COLO668 (cell line): ENCODE measurements at regions not wholly inside any gene's neighbourhood (a gene's known extent, or its start where the extent isn't known, plus 50 kb on each side); places are given as distances from the start of the nearest gene placed in this dataset.
A peak's percentile ranks its signal among the peaks of the same experiment; 100 is the strongest.
"Not testable (repeated sequence)": the region's sequence is repeated elsewhere in the genome, so short reads cannot be mapped to it uniquely, and the experiment has no call there.

Experiments
- DNase-seq: peaks from one replicate; lab custom pipeline; 2025; ENCODE audit not compliant: unreplicated experiment; lab: John Stamatoyannopoulos, UW

DNA sequence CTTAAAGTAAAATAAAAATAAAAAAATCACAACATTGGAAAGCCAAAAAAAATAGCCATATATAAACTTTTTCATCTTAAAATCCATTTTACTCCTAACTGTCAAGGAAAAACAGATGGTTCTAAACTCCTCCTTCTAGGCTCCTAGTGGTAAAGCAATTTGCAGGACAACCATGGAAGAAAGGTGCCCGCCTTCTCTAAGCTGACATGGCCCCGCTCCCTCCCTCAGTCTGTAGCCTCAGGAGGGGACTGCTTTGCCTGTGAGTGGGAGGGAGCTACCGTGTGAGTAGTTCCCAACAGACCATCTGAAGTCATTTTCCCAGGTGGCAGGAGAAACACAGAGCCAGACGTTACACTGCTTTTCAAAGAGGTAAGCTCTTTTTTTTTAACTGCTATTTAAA, 336.2 kb upstream of the FAT1 start:
- no peak for DNase-seq

DNA sequence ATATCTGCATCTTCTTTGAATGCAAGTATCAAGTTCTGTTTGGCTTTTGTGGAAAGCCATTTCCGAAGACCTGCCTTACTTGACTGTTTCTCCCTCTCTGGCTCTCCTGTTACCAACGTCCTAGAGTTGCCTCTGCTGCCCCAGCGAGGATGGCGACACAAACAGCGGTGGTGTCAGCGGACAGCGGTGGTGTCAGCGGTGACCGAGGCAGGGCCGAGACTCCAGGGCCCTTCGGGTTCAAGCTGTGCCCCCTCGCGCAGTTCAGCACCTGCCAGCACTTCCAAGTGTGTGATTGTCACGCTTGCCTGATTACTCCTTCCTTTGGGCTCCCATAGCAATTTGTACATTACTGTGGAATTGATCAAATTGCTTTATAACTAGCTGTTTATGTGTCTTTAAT, 336.9 kb upstream of the FAT1 start:
- DNase-seq: no peak

DNA sequence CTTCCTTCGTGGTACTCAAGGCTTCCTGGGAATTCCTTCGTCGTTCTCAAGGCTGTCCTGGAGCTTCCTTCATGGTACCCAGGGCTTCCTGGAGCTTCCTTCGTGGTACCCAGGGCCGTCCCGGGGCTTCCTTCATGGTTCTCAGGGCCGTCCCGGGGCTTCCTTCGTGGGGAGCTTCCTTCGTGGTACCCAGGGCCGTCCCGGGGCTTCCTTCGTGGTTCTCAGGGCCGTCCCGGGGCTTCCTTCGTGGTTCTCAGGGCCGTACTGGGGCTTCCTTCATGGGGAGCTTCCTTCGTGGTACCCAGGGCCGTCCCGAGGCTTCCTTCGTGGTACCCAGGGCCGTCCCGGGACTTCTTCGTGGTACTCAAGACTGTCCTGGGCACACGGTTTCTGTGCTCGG, 339.6 kb upstream of the FAT1 start:
- no peak for DNase-seq

DNA sequence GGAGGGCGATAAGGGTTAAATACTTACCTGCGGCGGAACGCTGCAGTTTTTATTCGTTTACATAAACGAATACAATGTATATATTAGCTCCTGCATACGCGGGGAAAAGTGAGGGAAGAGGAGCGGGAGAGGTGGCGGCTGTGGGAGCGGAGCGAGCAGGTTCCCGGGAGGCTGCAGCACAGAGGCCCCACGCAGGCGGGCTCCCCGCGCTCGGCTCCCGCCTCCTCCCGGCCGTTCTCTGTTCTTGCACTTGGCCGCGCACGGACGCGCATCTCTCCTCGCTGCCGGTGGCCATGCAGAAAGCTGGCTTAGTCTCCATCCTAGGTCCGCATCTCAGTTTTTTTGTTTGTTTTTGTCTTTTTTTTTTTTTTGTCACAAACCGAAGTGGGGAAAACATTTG, 340.4 kb upstream of the FAT1 start:
- no peak for DNase-seq

DNA sequence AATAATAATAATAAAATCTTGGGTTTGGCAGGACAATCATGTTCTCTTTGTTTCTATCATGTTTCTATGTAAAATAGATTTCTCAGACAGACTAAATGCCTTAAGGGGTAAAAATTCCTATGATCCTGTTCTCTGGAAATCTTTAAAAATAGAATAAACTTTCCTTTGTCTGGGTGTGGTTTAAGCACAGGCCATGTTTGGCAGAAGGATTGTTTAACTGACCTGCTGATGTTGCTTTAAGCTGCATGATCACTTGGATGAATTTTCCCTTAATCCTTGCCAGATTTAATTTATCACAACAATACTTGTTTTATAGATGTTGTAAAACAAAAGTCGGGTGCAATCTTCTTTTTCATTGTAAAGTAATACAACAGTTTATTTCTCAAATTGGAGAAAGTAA, 341.7 kb upstream of the FAT1 start:
- no peak for DNase-seq

DNA sequence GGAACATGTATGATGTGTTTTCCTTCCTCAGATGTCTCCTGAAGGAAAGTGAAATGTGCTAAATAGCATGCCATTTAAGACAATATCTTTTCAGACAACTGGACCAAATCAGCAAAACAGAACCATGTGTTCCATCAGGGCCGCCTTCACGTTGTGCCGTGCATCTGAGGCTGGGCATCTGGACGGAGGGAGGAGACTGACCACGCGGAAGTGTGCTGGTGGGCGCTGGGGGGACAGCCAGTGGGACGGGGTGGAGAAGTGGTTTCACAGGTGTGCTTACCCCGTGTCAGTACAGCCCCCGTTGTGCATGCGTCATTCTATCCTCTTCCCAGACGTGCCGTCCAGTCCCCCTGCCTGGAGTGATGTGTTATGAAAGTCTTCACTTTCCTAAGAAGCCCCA, 342.1 kb upstream of the FAT1 start:
- no peak for DNase-seq

DNA sequence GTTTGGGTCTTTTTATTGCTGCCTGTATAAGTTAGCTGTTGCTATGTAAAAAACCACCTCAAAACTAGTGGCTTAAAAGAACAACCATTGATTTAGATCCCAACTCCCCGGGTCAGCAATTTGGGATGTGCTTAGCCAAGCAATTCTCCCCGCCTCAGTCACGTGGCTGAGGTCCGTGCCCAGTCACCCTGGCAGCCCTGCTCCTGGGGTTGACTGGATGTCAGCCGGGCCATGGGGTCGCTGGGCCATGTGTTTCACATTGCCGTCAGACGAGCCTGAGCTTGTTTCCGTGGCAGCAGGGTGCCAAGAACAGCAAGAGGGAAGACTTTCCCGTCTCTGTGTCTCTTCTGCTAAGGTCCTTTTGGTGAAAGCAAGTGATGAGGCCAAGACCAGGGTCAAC, 345.7 kb upstream of the FAT1 start:
- DNase-seq: no peak

DNA sequence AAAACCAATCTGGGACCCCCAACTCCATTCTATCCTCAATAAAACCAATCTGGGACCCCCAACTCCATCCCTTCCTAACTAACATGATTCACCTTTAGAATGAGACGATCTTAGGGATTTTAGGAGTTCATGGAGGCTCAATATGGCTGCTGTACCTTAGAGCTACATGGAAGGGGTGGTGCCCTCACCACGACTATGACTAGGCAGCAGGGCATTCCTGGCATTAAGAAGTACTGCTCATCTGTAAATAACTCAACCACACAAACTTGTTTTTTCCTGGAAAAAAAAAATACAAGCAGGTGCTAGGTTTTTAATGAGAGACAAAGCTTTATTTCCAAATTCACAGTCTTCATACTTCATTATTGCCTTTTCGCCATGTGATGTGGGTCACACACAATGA, 346.5 kb upstream of the FAT1 start:
- no peak for DNase-seq

DNA sequence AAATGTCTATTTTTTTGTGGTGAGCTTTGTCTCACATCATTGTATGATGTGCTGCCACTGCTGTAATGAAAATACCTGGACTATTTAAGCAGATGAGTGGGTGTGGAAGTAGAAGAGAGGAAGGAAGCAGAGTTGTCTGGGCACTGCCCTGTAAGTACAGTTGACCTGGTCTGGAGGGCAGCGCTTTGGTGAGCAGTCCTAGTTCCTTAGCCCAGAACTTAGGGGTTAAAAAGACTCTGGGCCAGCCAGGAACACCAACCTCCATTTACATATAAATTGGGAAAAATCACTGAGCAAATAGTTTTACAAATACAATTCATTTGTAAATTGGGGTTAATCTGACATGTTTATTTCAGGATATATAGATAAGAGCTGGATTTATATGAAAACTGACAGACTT, 347.1 kb upstream of the FAT1 start:
- no peak for DNase-seq

DNA sequence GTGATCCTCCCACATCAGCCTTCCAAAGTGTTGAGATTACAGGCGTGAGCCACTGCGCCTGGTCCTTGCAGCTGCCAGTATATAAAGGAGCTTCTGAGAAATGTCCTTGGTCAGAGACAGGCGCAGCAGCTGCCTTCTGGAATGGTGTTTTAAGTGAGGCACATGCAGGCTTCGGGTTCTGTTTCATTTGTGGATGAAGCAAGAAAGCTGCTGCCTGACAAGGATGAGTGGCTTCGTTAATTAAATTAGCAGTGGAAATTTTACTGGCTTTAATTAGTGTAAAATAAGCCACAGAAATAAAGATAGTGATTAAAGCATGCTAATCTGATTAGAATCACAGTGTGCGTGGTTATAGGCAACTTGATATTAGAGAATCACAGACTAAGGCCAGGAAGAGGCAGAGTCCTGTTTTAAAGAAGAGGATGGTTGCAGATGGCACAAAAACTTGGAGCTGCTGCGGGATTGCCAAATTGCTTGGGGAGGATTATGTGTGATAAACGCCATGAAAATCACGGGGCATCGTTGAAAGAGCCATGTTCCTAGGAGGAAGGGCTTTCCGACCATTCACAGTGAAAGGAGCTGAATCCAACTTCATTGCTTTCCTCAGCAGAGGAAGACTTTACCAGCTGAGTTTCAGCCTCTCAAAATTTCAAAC, 348.4 kb upstream of the FAT1 start:
- DNase-seq: no peak

DNA sequence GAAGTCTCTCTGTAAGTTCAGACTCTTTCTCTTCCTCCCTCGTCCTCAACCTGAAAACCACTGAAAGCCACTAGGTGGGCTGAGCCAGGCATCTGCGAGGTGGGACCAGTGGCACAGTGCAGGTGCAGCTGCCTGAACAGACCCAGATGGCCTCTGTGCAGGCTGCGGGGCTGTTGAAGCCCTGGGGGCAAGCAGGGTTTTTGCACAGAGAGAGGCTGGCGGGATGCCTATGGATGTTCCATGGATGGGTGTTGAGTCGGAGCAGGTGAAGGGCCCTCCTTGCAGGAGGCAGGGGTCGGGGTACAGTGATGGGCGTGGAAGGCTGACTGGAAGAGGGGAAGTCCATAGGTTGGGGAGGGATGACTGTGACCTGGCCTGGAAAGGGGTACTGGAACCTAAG, 350.2 kb upstream of the FAT1 start:
- no peak for DNase-seq

DNA sequence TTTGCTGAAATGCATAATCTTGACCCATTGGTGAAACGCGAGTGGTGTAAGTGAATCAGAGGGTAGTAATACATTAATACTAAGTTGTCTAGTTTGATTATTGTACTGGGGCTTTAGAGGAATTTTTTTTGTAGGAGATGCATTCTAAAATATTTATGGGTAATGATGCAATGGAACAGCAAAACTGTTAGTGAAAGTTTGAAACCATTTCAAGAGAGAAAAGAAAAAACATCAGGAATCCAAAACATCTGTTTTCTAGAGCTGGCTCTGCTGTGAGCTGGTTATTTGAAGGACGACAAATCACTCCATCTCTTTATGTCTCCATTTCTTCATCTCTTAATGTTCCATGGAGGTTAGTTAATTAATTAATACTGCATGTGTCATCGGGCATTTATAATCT, 351.9 kb upstream of the FAT1 start:
- no peak for DNase-seq

DNA sequence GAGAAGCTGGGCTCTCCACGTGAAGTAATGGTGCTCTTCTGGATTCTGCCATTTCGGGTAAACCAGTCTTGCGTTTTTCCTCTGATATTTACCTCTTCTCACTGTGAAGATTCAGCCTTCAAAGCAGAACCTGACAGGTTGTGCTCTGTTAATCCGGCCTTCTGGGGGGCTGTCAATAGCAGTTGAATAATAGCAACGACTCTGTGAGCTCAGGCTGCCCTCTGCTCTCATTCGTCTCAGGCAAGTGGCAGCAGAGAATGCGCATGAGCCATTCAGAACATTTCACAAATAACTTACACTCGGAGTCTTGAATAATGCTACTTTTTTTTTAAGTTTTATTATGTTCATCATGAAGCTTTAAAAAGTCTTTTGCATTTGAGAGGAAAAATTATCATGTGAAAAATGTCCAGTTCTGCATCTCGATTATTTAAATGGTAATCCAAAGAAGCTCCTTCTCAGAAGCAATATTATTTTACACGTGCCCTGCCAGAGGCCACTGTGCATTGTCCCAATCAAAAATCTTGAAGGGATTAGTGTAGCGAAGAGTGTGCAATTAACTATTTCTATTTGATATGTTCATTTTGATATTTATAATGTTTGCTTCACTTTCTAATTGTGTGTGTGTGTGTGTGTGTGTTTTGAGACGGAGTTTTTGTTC, 354.2 kb upstream of the FAT1 start:
- DNase-seq: no peak

DNA sequence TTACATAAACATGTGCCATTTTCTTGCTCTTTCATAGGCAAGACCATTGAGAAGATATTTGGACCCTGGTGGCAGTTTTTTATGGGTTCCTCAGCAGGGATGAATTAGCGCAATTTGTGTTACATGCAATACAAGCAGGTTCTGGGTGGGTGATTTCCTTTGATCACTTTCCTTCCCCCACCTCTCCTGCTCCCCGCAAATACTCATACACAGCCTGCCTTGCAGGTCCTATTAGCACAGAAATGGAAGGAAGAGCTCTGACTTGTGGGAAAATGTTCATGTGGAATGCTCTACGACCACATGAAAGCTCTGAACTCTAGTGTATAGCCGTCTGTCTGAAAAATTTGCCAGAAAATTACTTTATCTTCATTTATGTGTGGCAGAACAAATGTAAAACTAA, 361.0 kb upstream of the FAT1 start:
- no peak for DNase-seq

DNA sequence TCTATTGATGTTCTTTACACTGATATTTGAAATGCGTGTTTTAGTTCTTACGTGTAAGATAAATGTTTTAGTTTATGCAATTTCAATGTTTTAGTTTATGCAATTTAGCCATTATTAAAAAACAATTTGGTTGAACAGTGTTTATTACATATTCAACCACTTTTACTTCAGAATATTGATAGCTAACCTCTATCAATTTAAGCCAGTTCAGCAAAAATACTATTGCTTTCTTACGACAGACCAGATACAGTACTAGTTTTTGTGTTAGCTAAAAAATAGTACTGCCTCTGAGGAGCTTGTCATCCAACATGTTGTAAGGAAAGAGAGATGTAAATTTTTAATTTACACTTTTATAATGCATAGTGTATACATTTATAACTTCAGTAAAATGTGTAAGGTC, 361.7 kb upstream of the FAT1 start:
- no peak for DNase-seq

DNA sequence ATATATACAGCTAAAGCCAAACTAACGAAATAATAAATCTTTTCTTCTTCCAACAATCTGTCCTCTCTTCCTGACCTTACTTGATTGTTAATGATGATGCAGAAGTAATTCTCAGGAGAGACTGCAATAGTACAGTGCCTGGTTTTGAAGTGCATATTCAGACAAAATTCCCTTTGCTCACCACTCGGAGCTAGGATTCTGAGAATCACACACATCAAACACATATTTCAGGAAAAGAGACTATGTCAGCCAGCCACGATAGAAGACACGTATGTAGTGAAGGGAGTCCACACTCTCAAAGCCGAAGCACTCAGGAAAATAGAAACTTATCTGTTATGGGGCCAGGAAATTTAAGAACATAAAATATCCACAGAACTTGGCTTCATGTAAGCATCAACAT, 362.5 kb upstream of the FAT1 start:
- no peak for DNase-seq

DNA sequence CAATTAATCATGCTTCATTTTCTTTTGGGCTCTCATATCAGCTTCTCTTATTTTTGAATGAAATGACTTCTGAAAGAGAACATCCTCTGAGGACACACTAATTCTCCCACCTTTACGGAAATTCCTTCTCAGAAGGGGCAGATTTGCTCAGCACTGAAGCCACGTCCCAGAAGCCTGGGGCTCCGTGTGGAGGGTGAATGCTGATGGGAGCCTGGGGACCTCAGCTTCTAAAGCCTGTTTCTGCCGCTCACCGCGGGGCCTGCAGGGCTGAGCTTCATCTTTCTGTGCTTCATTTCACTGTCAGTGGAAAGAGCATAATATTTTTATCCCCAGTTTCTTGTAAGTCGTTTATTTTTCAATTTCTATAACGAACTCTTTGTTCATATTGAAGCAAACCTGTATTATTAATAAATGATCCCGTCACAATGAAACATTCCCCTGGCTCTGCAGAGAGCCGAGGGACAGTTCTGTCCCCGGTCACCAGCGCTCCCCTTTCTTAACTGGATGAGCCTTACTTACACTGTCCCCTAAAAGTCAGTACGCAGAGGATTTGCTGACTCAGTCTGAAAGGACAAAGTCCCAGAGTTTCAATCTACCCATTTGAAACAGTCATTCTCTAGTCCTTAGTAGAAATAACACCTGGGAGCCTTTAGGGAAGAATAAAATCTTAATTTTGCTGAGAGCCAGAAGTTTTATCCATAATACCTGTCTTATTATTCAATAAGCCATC, 364.6 kb upstream of the FAT1 start:
- DNase-seq: no peak

DNA sequence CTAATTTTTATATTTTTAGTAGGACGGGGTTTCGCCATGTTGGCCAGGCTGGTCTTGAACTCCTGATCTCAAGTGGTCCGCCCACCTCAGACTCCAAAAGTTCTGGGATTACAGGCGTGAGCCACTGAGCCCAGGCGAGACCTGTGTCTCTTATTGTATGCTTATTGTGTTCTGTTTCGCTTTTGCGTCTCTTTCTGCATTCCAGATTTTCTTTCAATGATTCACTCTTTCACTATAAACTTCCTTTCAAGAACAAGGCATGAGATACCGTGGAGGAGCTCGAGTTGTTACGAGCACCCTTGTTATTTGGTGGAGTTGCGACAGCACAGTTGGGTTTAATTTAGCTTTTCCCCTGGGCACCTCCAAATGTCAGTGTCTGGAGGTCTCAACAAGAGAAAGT, 366.7 kb upstream of the FAT1 start:
- DNase-seq: no peak

DNA sequence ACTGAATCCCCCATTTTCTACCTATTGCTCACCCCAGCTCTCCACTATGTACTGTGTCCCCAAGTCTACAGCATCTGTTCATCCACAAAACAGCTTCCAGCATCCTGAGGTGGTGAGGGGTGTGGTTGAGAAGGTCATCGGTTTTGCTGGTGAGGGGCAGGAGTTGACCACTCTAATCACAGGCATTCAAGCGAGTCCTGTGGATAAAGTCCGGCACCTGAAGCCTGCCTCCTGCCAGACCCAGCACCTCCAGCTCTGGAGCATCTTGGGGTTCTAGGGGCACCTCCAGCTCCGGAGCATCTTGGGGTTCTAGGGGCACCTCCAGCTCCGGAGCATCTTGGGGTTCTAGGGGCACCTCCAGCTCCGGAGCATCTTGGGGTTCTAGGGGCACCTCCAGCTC, 367.2 kb upstream of the FAT1 start:
- not testable (repeated sequence) for DNase-seq

DNA sequence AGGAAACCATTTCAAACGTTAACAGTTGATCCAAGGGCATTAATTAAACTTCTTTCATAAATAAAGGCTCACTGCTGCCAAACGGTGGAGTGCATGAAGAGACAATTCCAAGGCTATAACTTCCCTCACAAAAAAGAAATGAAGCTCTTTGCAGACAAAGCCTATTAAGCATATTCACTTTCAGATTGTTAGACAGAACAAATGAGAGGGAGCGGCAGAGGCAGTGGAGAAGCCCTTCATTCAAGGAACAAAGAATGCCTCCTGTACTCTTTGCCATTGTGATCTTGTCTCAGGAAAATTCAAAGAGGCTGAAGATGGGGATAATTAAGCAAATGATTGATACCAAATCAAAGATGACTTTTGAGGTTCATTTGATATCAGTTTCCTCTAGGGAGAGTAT, 370.5 kb upstream of the FAT1 start:
- DNase-seq: no peak

DNA sequence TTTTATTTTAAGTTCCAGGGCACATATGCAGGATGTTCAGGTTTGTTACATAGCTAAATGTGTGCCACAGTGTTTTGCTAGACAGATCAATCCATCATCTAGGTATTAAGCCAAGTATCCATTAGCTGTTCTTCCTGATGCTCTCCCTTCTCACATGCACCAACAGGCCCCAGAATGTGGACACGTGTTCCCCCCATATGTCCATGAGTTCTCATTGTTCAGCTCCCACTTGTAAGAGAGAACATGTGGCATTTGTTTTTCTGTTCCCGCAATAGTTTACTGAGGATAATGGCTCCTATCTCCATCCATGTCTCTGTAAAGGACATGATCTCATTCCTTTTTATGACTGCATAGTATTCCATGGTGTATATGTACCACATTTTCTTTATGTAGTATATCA, 374.8 kb upstream of the FAT1 start:
- DNase-seq: no peak

DNA sequence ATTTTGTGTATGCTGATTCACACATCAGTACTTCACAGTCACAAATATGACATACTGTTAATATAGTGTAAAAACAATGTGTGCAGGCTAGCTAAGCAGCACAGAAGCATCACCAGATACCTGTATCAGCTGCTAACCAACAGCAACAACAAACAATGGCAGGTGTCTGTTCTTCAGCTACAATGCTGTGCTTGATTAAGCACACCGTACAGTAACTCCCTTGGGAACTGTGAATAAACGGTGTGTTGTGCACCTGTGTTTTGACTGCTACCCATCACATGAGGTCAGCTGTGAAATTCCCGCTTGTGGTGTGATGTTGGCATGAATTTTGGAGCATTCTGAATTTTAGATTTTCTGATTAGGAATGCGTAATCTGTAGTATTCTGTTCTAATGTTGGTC, 379.7 kb upstream of the FAT1 start:
- peak; percentile 33 for DNase-seq

DNA sequence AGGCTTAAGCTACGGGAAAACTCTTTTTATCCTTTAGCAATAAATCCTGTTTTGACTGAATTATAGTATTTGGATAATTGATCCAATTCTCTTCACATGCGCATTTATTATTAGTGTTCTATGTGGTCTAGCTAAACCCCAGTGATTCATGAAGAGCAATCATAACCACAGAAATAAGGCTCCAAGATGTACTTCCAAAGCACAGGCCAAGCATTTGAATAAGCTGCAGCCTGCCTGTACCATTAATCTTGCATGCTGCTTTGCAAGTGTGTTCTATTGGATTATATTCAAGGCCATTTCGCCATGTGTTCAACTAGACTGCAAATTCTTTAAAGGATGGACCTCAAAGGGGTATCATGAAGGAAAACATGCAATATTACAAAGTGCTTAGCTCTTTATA, 385.2 kb upstream of the FAT1 start:
- DNase-seq: no peak
